ENCODE measurements at regions not wholly inside any gene's neighbourhood (a gene's known extent, or its start where the extent isn't known, plus 50 kb on each side); places are given as distances from the start of the nearest gene placed in this dataset.

- TF ChIP-seq CTCF (IDR thresholded peaks at IDR 0.05; ENCODE audit: low read depth, low read length, poor library complexity, severe bottlenecking) (no peak), EZH2phosphoT487 (IDR thresholded peaks at IDR 0.05; ENCODE audit: borderline replicate concordance, low read length) (no peak)
- no peaks in the 10 kb centered on the region for H3K27me3 ChIP-seq (ENCODE audit: control insufficient read depth, low read length)
- H3F3A ChIP-seq (ENCODE audit: control insufficient read depth, insufficient read depth): no peaks in the 10 kb centered on the region
- H3K27ac ChIP-seq (ENCODE audit: low read depth, low read length): no peak overlapping the region
- H3K4me2 ChIP-seq (ENCODE audit: low read length): no peak overlapping the region
- H3K36me3 ChIP-seq (ENCODE audit: control insufficient read depth, low read length): no peaks in the 10 kb centered on the region
- H3K79me2 ChIP-seq (ENCODE audit: control insufficient read depth, low read length): no peaks in the 10 kb centered on the region
- no peaks in the 10 kb centered on the region for H3K4me1 ChIP-seq (ENCODE audit: control insufficient read depth, low read length)
- H3K9me3 ChIP-seq (ENCODE audit: control insufficient read depth, insufficient read depth, low read length): no peaks in the 10 kb centered on the region
- no peaks in the 10 kb centered on the region for H4K20me1 ChIP-seq (ENCODE audit: control insufficient read depth, insufficient read depth, low read depth, low read length)
- H3K4me3 ChIP-seq (ENCODE audit: low read length): no peak overlapping the region
- no peaks in the 10 kb centered on the region for H3K9me2 ChIP-seq (replicated peaks; ENCODE audit: control insufficient read depth, low read length)
These were observed 937.9 kb downstream of the EFNB2 start for GRCh38 chr13:105597573-105597972.

- H3K9me2 ChIP-seq (replicated peaks; ENCODE audit: control insufficient read depth, low read length): no peaks in the 10 kb centered on the region
- H3K4me2 ChIP-seq (ENCODE audit: low read length): no peak overlapping the region
- no peak overlapping the region for H3K27ac ChIP-seq (ENCODE audit: low read depth, low read length)
- no peak for TF ChIP-seq CTCF (IDR thresholded peaks at IDR 0.05; ENCODE audit: low read depth, low read length, poor library complexity, severe bottlenecking)
- TF ChIP-seq EZH2phosphoT487 (IDR thresholded peaks at IDR 0.05; ENCODE audit: borderline replicate concordance, low read length): no peak
- H3K4me1 ChIP-seq (ENCODE audit: control insufficient read depth, low read length): no peaks in the 10 kb centered on the region
- no peaks in the 10 kb centered on the region for H3K27me3 ChIP-seq (ENCODE audit: control insufficient read depth, low read length)
- no peaks in the 10 kb centered on the region for H4K20me1 ChIP-seq (ENCODE audit: control insufficient read depth, insufficient read depth, low read depth, low read length)
- no peaks in the 10 kb centered on the region for H3K9me3 ChIP-seq (ENCODE audit: control insufficient read depth, insufficient read depth, low read length)
- no peaks in the 10 kb centered on the region for H3K79me2 ChIP-seq (ENCODE audit: control insufficient read depth, low read length)
- H3K4me3 ChIP-seq (ENCODE audit: low read length): no peak overlapping the region
- no peaks in the 10 kb centered on the region for H3F3A ChIP-seq (ENCODE audit: control insufficient read depth, insufficient read depth)
- no peaks in the 10 kb centered on the region for H3K36me3 ChIP-seq (ENCODE audit: control insufficient read depth, low read length)
These were observed 940.0 kb downstream of the EFNB2 start for GRCh38 chr13:105595471-105595870.

- no peak for TF ChIP-seq CTCF (IDR thresholded peaks at IDR 0.05; ENCODE audit: low read depth, low read length, poor library complexity, severe bottlenecking)
- TF ChIP-seq EZH2phosphoT487 (IDR thresholded peaks at IDR 0.05; ENCODE audit: borderline replicate concordance, low read length): no peak
- Histone ChIP-seq H3K4me1 (ENCODE audit: control insufficient read depth, low read length) (no peaks in the 10 kb centered on the region), H4K20me1 (ENCODE audit: control insufficient read depth, insufficient read depth, low read depth, low read length) (no peaks in the 10 kb centered on the region), H3F3A (ENCODE audit: control insufficient read depth, insufficient read depth) (no peaks in the 10 kb centered on the region), H3K79me2 (ENCODE audit: control insufficient read depth, low read length) (no peaks in the 10 kb centered on the region), H3K27ac (ENCODE audit: low read depth, low read length) (no peak overlapping the region), H3K27me3 (ENCODE audit: control insufficient read depth, low read length) (no peaks in the 10 kb centered on the region), H3K36me3 (ENCODE audit: control insufficient read depth, low read length) (no peaks in the 10 kb centered on the region), H3K9me2 (replicated peaks; ENCODE audit: control insufficient read depth, low read length) (no peaks in the 10 kb centered on the region), H3K4me3 (ENCODE audit: low read length) (no peak overlapping the region), H3K4me2 (ENCODE audit: low read length) (no peak overlapping the region), H3K9me3 (ENCODE audit: control insufficient read depth, insufficient read depth, low read length) (no peaks in the 10 kb centered on the region)
These were observed 944.2 kb downstream of the EFNB2 start for GRCh38 chr13:105591277-105591676.

GRCh38 chr13:105587786-105588185, 947.7 kb downstream of the EFNB2 start:
- Histone ChIP-seq H3K27me3 (ENCODE audit: control insufficient read depth, low read length) (no peaks in the 10 kb centered on the region), H3K4me2 (ENCODE audit: low read length) (no peak overlapping the region), H4K20me1 (ENCODE audit: control insufficient read depth, insufficient read depth, low read depth, low read length) (no peaks in the 10 kb centered on the region), H3K4me1 (ENCODE audit: control insufficient read depth, low read length) (no peaks in the 10 kb centered on the region), H3K27ac (ENCODE audit: low read depth, low read length) (no peak overlapping the region), H3K4me3 (ENCODE audit: low read length) (no peak overlapping the region), H3K9me3 (ENCODE audit: control insufficient read depth, insufficient read depth, low read length) (no peaks in the 10 kb centered on the region), H3K36me3 (ENCODE audit: control insufficient read depth, low read length) (no peaks in the 10 kb centered on the region), H3K9me2 (replicated peaks; ENCODE audit: control insufficient read depth, low read length) (no peaks in the 10 kb centered on the region), H3K79me2 (ENCODE audit: control insufficient read depth, low read length) (no peaks in the 10 kb centered on the region), H3F3A (ENCODE audit: control insufficient read depth, insufficient read depth) (no peaks in the 10 kb centered on the region)
- TF ChIP-seq EZH2phosphoT487 (IDR thresholded peaks at IDR 0.05; ENCODE audit: borderline replicate concordance, low read length): no peak
